Colonic mucosa (tissue), 4 donors: ENCODE measurements at regions not wholly inside any gene's neighbourhood (a gene's known extent, or its start where the extent isn't known, plus 50 kb on each side); places are given as distances from the start of the nearest gene placed in this dataset.

Source experiments
- DNase-seq: peaks from one replicate; pipeline ENCODE4 v3.0.0-alpha.2; 2020
- H3K27ac ChIP-seq: fragments of 200-600 bp; one replicate; pipeline ENCODE4 v1.8.0; 2021
- H3K27me3 ChIP-seq: fragments of 200-600 bp; one replicate; pipeline ENCODE4 v1.8.0; 2021
- H3K36me3 ChIP-seq: fragments of 200-600 bp; one replicate; pipeline ENCODE4 v1.8.0; 2021
- H3K4me1 ChIP-seq: fragments of 200-600 bp; one replicate; pipeline ENCODE4 v1.8.0; 2021; ENCODE audit warnings: mild to moderate bottlenecking
- H3K4me3 ChIP-seq: fragments of 200-600 bp; one replicate; pipeline ENCODE4 v1.8.0; 2021
- H3K9ac ChIP-seq, 2 donors: one replicate each; pipeline ENCODE4 v1.7.0; 2013; ENCODE audit warnings: control low read depth in 2 of 2, low read depth in 2 of 2, low read length in 2 of 2
- H3K9me3 ChIP-seq: fragments of 200-600 bp; one replicate; pipeline ENCODE4 v1.8.0; 2021
- intact Hi-C: fragments of 100-400 bp; cut with DNase I; formaldehyde crosslinking; loops from one replicate; pipeline ENCODE4 v1.14.1; 2022
- TF ChIP-seq, protein P1 (sequence below): fragments of 200-600 bp; IDR thresholded peaks from one replicate; pipeline ENCODE4 v1.8.0; 2022; ENCODE audit warnings: antibody characterized with exemption, mild to moderate bottlenecking
- donor health status: healthy.
- donor health status: DM: no; HTN: no; CAD: no.
- donor health status: DM: no; HTN: no; CAD: no.

- TF ChIP-seq, protein P1, sequence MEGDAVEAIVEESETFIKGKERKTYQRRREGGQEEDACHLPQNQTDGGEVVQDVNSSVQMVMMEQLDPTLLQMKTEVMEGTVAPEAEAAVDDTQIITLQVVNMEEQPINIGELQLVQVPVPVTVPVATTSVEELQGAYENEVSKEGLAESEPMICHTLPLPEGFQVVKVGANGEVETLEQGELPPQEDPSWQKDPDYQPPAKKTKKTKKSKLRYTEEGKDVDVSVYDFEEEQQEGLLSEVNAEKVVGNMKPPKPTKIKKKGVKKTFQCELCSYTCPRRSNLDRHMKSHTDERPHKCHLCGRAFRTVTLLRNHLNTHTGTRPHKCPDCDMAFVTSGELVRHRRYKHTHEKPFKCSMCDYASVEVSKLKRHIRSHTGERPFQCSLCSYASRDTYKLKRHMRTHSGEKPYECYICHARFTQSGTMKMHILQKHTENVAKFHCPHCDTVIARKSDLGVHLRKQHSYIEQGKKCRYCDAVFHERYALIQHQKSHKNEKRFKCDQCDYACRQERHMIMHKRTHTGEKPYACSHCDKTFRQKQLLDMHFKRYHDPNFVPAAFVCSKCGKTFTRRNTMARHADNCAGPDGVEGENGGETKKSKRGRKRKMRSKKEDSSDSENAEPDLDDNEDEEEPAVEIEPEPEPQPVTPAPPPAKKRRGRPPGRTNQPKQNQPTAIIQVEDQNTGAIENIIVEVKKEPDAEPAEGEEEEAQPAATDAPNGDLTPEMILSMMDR = no peak
- no peaks in the 10 kb centered on the region for H3K4me1 ChIP-seq
- intact Hi-C loops = no loop called here
These were observed 247.5 kb upstream of the PREP start for GRCh38 chr6:105650347-105650746.

GRCh38 chr6:105649192-105649591, 246.3 kb upstream of the PREP start:
- Histone ChIP-seq H3K36me3 (no peaks in the 10 kb centered on the region), H3K9me3 (no peaks in the 10 kb centered on the region), H3K4me1 (no peaks in the 10 kb centered on the region), H3K27me3 (no peaks in the 10 kb centered on the region), H3K9ac (no peak overlapping the region), H3K4me3 (no peak overlapping the region), H3K27ac (no peak overlapping the region)
- DNase-seq = no peak
- TF ChIP-seq, protein P1 = no peak
- intact Hi-C loops = no loop called here

More at GRCh38 chr6:105650347-105650746, 247.5 kb upstream of the PREP start:
- no peak overlapping the region for H3K27ac ChIP-seq
- H3K36me3 ChIP-seq = no peaks in the 10 kb centered on the region
- no peaks in the 10 kb centered on the region for H3K9me3 ChIP-seq
- no peak overlapping the region for H3K4me3 ChIP-seq
- no peak overlapping the region for H3K9ac ChIP-seq
- H3K27me3 ChIP-seq = no peaks in the 10 kb centered on the region
- no peak for DNase-seq

DNA sequence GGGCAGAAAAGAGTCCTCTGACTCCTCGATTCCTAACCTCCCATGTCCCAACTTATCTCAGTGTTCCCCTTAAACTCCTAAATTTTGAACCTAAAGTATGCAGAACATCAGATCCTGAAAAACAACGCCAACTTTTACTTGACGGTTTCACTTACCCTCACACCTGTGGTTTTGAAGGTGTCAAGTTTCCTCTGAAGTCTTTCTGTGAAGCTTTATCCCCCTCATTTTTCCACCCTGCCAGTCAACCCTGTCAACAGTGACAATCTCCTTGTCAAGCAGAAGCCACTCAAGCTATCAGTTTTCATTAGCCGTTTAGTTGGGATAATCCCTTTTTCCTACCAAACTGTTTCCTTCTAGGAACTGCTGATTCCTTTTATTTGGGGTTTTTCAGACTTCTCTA, 245.4 kb upstream of the PREP start:
- Histone ChIP-seq H3K4me1 (no peaks in the 10 kb centered on the region), H3K36me3 (no peaks in the 10 kb centered on the region), H3K27ac (no peak overlapping the region), H3K4me3 (no peak overlapping the region), H3K9me3 (no peaks in the 10 kb centered on the region), H3K27me3 (no peaks in the 10 kb centered on the region), H3K9ac (no peak overlapping the region)
- intact Hi-C loops = no loop called here
- DNase-seq = no peak
- TF ChIP-seq, protein P1 = no peak

DNA sequence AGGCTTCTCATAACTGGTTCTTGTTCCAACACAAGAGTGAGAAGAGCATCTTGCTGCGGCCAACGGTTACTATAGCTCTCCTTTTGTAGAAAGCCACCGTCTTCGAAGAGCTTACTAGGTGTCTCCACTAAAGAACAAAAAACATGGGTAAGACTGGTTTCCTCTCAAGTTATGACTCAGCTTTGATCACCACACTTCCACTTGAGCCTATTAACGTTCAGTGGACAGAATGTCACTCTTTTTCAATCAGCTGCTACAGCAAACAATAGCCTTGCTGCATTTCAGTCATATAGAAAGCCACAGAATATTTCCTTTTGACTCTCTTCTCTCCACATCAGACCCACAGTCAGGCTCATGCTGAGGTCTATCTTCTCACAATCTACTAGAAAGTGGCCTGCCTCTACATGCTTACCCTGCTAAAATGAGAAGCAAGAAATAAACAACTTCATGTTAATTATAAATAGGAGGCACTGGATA, 243.5 kb upstream of the PREP start:
- no peaks in the 10 kb centered on the region for H3K27me3 ChIP-seq
- TF ChIP-seq, protein P1 = no peak
- H3K9me3 ChIP-seq = no peaks in the 10 kb centered on the region
- H3K27ac ChIP-seq = no peak overlapping the region
- H3K4me1 ChIP-seq = no peaks in the 10 kb centered on the region
- no peaks in the 10 kb centered on the region for H3K36me3 ChIP-seq
- H3K9ac ChIP-seq = no peak overlapping the region
- intact Hi-C loops = no loop called here
- H3K4me3 ChIP-seq = no peak overlapping the region
- DNase-seq = no peak

DNA sequence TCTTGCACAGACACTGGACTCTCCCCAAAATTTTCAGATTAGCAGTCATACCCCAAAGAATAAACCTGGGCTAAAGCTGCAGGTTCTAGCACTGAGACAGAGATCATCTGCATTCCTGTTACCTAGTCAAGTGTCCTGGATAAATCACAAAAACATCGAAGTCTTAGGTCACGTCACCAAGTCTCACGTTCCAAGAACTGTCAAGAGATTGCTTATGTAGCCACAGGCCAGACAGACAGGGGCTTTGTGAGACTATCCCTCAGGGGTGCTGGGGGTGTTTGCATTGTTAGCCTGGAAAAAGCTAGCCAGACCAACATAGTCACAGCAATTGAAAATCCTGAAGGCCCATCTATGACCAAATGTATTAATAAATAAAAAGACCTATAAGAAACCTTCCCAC, 243.1 kb upstream of the PREP start:
- no peak overlapping the region for H3K27ac ChIP-seq
- H3K36me3 ChIP-seq = no peaks in the 10 kb centered on the region
- no peak overlapping the region for H3K9ac ChIP-seq
- DNase-seq = no peak
- H3K27me3 ChIP-seq = no peaks in the 10 kb centered on the region
- H3K4me3 ChIP-seq = no peak overlapping the region
- no peaks in the 10 kb centered on the region for H3K4me1 ChIP-seq
- TF ChIP-seq, protein P1 = no peak
- no peaks in the 10 kb centered on the region for H3K9me3 ChIP-seq
- intact Hi-C loops = no loop called here

DNA sequence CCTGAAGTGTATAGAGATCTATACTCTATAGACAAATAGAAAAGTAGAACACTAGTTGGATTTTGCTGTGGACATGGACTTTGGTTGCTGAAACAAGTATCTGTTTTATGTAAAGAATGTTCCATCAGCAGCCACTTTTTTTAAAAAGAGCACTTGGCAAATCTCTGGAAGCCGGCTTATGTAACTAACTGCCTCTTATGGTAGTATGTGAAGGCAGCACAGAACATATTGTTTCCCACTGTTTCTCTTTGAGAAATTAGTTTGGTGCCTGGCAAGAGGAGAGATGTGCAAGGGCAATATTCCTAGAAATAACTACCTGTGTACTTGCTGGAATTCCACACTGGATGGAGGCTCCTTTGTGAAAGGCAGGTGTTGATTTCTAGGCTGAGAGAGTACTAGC, 242.3 kb upstream of the PREP start:
- H3K9ac ChIP-seq = no peak overlapping the region

More for the DNA sequence above, 242.3 kb upstream of the PREP start:
- intact Hi-C loops = no loop called here
- no peaks in the 10 kb centered on the region for H3K4me1 ChIP-seq
- H3K27ac ChIP-seq = no peak overlapping the region
- H3K4me3 ChIP-seq = no peak overlapping the region
- no peaks in the 10 kb centered on the region for H3K36me3 ChIP-seq
- no peaks in the 10 kb centered on the region for H3K27me3 ChIP-seq
- DNase-seq = no peak
- TF ChIP-seq, protein P1 = no peak
- no peaks in the 10 kb centered on the region for H3K9me3 ChIP-seq
